Limb (tissue), 2 donors: ENCODE measurements at regions not wholly inside any gene's neighbourhood (a gene's known extent, or its start where the extent isn't known, plus 50 kb on each side); places are given as distances from the start of the nearest gene placed in this dataset.

Experiments used
- DNase-seq, 2 donors: peaks; one replicate each; pipeline ENCODE4 v3.0.0-alpha.2; 2016; ENCODE audit errors: extremely low spot score in 2 of 2

- no peak for DNase-seq
These were observed 85.5 kb downstream of the DIRAS2 start for GRCh38 chr9:90556897-90557675.

DNA sequence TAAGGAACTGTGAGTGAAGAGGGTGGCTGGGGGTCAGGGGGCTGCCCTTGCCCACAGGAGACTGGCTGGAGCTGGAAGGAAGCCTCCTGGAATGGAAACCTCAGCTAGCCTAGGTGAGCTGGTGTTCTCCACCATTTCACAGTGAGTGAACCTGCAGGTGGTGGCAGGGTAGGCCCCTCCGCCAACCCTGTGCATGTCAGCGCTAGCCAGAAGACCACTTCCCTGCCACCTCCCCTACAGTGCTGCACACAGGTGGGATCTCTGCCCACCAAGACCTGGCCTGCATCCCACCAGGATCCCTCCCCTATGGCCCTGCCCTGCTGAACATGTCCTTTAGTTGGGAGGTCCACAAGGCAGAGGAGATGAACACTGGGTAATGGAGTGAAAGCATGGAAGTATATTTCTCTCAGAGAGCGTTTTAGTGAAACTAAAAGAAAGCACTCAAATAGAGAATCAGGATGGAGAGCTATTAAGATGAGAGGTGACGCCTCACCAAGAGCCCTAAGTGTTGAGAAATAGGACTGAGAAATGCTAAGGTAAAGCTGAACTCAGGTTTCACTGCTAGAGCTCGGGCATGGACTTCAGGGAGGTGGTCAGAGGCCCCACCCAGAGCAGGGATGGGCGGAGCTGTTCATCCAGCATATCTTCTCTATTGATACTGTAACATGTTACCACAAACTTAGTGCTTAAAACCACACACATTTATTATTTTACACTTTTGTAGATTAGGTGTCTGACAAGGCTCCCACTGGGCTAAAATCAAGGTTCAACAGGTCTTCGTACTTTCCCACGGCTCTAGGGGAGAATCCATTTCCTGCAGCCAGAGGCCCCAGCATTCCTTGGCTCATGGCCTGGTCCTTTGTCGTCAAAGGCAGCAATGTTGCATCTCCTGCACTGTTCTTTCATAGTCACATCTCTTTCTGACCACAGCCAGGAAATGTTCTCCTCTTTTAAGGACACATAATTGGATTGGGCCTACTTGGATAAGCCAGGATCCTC, 83.2 kb downstream of the DIRAS2 start:
- no peak for DNase-seq
